Spleen (tissue), 7 donors: ENCODE measurements at regions not wholly inside any gene's neighbourhood (a gene's known extent, or its start where the extent isn't known, plus 50 kb on each side); places are given as distances from the start of the nearest gene placed in this dataset.

Experiments used
- POLR2A ChIP-seq, 3 donors: fragments of 450-650 bp; IDR thresholded peaks; one replicate each; pipeline ENCODE4 v1.5.1; 2017; ENCODE audit warnings: antibody characterized with exemption in 3 of 3, mild to moderate bottlenecking in 1 of 3
- TF ChIP-seq, protein P1 (sequence below), 11 experiments: fragments of 200-600 bp in 7 of 11; fragments of 450-650 bp in 4 of 11; sonication (generic) in 4 of 11; IDR thresholded peaks in 8 of 11; conservative IDR thresholded peaks in 3 of 11; 1 replicate in 7 of 11; 2 replicates in 4 of 11; pipeline versions ENCODE4 v1.4.0 to v1.8.0; 2016 to 2021; ENCODE audit warnings: antibody characterized with exemption in 11 of 11, inconsistent platforms in 4 of 11, mild to moderate bottlenecking in 1 of 11
- donor health status: DM: no; HTN: no; CAD: no; lungs with moderate emphysema.
- donor health status: DM: no; HTN: no; CAD: no.
- donor health status: DM: no; HTN: no; CAD: no.

DNA sequence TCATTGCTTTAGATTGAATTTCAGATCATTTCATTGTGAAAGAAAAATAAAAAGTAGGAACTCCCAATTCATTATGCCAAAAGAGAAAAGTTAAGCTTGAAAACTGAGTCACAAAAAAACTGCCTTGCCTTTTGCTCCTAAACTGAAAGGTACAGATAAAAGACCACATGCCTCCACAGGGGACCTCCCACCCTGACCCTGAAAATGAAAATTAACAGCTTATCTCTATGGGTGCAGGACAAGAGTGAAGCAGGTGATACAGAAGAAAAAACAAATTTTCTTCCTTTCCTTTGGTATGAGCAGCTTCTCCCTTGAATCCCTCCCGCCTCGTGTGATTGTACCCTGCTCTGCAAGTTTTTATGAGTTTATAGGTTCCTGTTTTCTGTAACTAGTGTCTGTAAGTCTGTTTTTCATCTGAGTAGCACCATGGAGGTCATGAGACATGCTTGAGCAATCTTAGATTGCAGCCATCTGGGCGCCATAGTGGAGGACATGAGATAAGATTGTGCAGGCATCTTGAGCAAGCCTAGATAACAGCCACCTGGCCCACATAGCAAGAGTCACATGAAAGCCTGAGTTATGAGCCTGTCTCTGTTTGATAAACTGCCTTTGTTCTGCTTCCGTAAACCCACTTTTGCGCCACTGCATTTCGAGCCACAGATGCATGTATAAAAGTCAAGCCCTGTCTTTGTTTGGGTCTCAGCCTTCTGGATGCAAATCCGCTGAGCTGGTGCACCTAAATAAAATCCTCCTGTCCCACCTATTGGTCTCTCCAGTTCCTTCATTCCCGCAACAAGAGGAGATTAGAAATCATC lies 56.2 kb upstream of the DYNC1I2 start:
- TF ChIP-seq, protein P1, sequence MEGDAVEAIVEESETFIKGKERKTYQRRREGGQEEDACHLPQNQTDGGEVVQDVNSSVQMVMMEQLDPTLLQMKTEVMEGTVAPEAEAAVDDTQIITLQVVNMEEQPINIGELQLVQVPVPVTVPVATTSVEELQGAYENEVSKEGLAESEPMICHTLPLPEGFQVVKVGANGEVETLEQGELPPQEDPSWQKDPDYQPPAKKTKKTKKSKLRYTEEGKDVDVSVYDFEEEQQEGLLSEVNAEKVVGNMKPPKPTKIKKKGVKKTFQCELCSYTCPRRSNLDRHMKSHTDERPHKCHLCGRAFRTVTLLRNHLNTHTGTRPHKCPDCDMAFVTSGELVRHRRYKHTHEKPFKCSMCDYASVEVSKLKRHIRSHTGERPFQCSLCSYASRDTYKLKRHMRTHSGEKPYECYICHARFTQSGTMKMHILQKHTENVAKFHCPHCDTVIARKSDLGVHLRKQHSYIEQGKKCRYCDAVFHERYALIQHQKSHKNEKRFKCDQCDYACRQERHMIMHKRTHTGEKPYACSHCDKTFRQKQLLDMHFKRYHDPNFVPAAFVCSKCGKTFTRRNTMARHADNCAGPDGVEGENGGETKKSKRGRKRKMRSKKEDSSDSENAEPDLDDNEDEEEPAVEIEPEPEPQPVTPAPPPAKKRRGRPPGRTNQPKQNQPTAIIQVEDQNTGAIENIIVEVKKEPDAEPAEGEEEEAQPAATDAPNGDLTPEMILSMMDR (IDR thresholded peaks at IDR 0.05 in 8 of 11, conservative IDR thresholded peaks at IDR 0.05 in 3 of 11): no peak
- TF ChIP-seq POLR2A (IDR thresholded peaks at IDR 0.05): no peak
